ENCODE measurements at regions not wholly inside any gene's neighbourhood (a gene's known extent, or its start where the extent isn't known, plus 50 kb on each side); places are given as distances from the start of the nearest gene placed in this dataset.

- TF ChIP-seq CHD7 (IDR thresholded peaks at IDR 0.05; ENCODE audit: insufficient replicate concordance, low read length), result no peak
- TF ChIP-seq ATF2 (IDR thresholded peaks at IDR 0.05; ENCODE audit: low read length), result no peak
- TF ChIP-seq EZH2 (IDR thresholded peaks at IDR 0.05; ENCODE audit: low read depth, low read length, severe bottlenecking), result no peak
- no peak for TF ChIP-seq RXRA (IDR thresholded peaks at IDR 0.05; ENCODE audit: insufficient read depth, low read depth, low read length)
- TF ChIP-seq EP300 (IDR thresholded peaks at IDR 0.05; ENCODE audit: borderline replicate concordance in 1 of 2, low read depth in 2 of 2, low read length in 2 of 2), result no peak
- TF ChIP-seq RAD21 (IDR thresholded peaks at IDR 0.05 in 1 of 2, conservative IDR thresholded peaks at IDR 0.05 in 1 of 2; ENCODE audit: low read depth in 2 of 2, low read length in 2 of 2), result no peak
- TF ChIP-seq POLR2AphosphoS5 (IDR thresholded peaks at IDR 0.05; ENCODE audit: low read depth, low read length), result no peak
- no peak for TF ChIP-seq TEAD4 (IDR thresholded peaks at IDR 0.05; ENCODE audit: low read depth, low read length)
Observed at GRCh38 chr2:101638181-101638711, 59.3 kb upstream of the MAP4K4 start (continued).

All from H1 (cell line).